ENCODE measurements at regions not wholly inside any gene's neighbourhood (a gene's known extent, or its start where the extent isn't known, plus 50 kb on each side); places are given as distances from the start of the nearest gene placed in this dataset.

- no peak overlapping the region for H3K27ac Mint-ChIP-seq
- DNase-seq (ENCODE audit: low spot score in 2 of 2, unreplicated experiment in 2 of 2), result no peak
- TF ChIP-seq, protein P1, sequence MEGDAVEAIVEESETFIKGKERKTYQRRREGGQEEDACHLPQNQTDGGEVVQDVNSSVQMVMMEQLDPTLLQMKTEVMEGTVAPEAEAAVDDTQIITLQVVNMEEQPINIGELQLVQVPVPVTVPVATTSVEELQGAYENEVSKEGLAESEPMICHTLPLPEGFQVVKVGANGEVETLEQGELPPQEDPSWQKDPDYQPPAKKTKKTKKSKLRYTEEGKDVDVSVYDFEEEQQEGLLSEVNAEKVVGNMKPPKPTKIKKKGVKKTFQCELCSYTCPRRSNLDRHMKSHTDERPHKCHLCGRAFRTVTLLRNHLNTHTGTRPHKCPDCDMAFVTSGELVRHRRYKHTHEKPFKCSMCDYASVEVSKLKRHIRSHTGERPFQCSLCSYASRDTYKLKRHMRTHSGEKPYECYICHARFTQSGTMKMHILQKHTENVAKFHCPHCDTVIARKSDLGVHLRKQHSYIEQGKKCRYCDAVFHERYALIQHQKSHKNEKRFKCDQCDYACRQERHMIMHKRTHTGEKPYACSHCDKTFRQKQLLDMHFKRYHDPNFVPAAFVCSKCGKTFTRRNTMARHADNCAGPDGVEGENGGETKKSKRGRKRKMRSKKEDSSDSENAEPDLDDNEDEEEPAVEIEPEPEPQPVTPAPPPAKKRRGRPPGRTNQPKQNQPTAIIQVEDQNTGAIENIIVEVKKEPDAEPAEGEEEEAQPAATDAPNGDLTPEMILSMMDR (IDR thresholded peaks at IDR 0.05; ENCODE audit: unreplicated experiment), result no peak
- H3K9me3 Mint-ChIP-seq, result peaks cover 14% of the 10 kb centered on the region
- H3K36me3 Mint-ChIP-seq, result peaks cover 6% of the 10 kb centered on the region
- H3K27me3 Mint-ChIP-seq (ENCODE audit: low read depth), result no peaks in the 10 kb centered on the region
- H3K4me1 Mint-ChIP-seq, result peaks cover 9% of the 10 kb centered on the region
- H3K4me3 Mint-ChIP-seq, result no peak overlapping the region
These were observed 392.2 kb upstream of the CHST9 start for GRCh38 chr18:27577265-27577664.

GRCh38 chr18:27567434-27567833, 382.3 kb upstream of the CHST9 start:
- no peak for DNase-seq (ENCODE audit: low spot score in 2 of 2, unreplicated experiment in 2 of 2)
- no peak overlapping the region for H3K27ac Mint-ChIP-seq
- H3K27me3 Mint-ChIP-seq (ENCODE audit: low read depth), result no peaks in the 10 kb centered on the region
- H3K9me3 Mint-ChIP-seq, result no peaks in the 10 kb centered on the region
- H3K36me3 Mint-ChIP-seq, result no peaks in the 10 kb centered on the region
- no peaks in the 10 kb centered on the region for H3K4me1 Mint-ChIP-seq
- no peak overlapping the region for H3K4me3 Mint-ChIP-seq
- TF ChIP-seq, protein P1 (IDR thresholded peaks at IDR 0.05; ENCODE audit: unreplicated experiment), result no peak

DNA sequence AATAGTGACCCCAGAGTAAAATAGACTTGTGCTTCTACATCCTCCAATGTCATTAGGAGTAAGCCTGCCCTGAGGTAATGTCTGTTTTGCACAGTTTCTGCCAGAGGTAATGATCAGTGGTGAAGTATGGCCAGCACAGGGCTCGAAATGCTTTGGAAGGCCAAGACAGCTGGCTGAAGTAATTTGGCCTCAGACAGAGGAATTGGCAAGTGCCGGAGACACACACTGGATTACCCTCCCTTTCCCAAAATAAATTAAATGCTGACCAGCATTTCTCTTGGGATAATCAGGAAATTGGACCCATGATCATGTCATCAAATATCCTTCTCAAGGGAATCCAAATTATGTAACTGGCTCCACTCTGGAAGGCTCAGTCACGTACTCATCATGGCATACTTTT, 379.0 kb upstream of the CHST9 start:
- TF ChIP-seq, protein P1 (IDR thresholded peaks at IDR 0.05; ENCODE audit: unreplicated experiment), result no peak
- H3K36me3 Mint-ChIP-seq, result no peaks in the 10 kb centered on the region
- peaks cover 1% of the 10 kb centered on the region for H3K27me3 Mint-ChIP-seq (ENCODE audit: low read depth)
- no peak overlapping the region for H3K4me3 Mint-ChIP-seq
- no peak overlapping the region for H3K27ac Mint-ChIP-seq
- no peak for DNase-seq (ENCODE audit: low spot score in 2 of 2, unreplicated experiment in 2 of 2)
- H3K9me3 Mint-ChIP-seq, result no peaks in the 10 kb centered on the region
- H3K4me1 Mint-ChIP-seq, result no peaks in the 10 kb centered on the region

DNA sequence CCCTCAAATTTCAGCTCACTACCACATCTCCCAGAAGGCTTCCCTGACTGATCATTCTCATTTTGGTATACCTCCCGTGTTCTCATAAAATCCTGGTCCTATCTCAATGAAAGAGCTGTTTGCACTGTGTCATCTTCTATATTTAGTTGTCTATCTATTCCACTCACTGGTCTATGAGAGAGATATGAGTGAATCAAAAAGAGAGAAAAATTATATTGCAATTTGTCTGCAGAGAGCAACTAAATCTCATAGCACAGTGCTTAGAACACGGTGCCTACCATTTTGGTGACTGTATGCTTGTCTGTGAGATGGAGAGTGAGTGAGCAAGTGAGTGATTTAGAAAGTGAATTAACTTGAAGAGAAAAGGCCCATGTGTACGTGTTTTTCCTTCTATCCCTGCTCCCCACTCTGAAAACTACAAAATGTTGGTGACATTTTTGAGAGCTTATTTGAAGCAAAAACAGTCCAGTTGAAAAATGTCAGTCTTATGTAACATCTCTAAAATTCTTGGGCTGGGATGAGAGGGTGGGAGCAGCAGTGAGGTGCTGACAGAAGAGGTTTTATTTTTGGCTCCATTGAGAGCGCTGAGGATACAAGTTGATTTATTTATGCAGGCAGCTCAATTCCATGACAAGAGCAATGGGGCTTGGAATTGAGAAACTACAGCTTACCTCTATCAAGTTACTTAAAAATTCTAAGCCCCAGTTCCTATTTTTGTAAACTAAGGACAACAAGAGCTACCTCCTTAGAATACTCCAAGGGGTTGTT, 373.5 kb upstream of the CHST9 start:
- DNase-seq (ENCODE audit: low spot score in 2 of 2, unreplicated experiment in 2 of 2), result no peak
- Mint-ChIP-seq H3K4me3 (no peak overlapping the region), H3K27me3 (ENCODE audit: low read depth) (peaks cover 1% of the 10 kb centered on the region), H3K9me3 (peaks cover 10% of the 10 kb centered on the region), H3K27ac (no peak overlapping the region), H3K36me3 (no peaks in the 10 kb centered on the region), H3K4me1 (no peaks in the 10 kb centered on the region)
- TF ChIP-seq, protein P1 (IDR thresholded peaks at IDR 0.05; ENCODE audit: unreplicated experiment), result no peak

GRCh38 chr18:27556741-27557140, 371.6 kb upstream of the CHST9 start:
- TF ChIP-seq, protein P1 (IDR thresholded peaks at IDR 0.05; ENCODE audit: unreplicated experiment), result no peak
- H3K9me3 Mint-ChIP-seq, result peaks cover 10% of the 10 kb centered on the region
- no peak overlapping the region for H3K27ac Mint-ChIP-seq
- no peaks in the 10 kb centered on the region for H3K36me3 Mint-ChIP-seq
- H3K27me3 Mint-ChIP-seq (ENCODE audit: low read depth), result peaks cover 1% of the 10 kb centered on the region
- no peak overlapping the region for H3K4me3 Mint-ChIP-seq
- H3K4me1 Mint-ChIP-seq, result no peaks in the 10 kb centered on the region
- no peak for DNase-seq (ENCODE audit: low spot score in 2 of 2, unreplicated experiment in 2 of 2)

All from mesothelial cell of epicardium (in vitro differentiated cells).